Pancreas (tissue), 10 donors: ENCODE measurements at regions not wholly inside any gene's neighbourhood (a gene's known extent, or its start where the extent isn't known, plus 50 kb on each side); places are given as distances from the start of the nearest gene placed in this dataset.

Experiments
- ATAC-seq, 4 donors: fragments of 200-7000 bp; cut with Tn5 transposase; one replicate each; pipeline versions ENCODE4 v1.8.0 to v1.9.1; 2020; ENCODE audit warnings: mild to moderate bottlenecking in 4 of 4, moderate library complexity in 4 of 4
- DNase-seq, 6 donors: peaks; one replicate each; pipeline ENCODE4 v3.0.0-alpha.2; 2020
- FAIRE-seq: peaks from 2 replicates; lab custom pipeline; 2012; peaks lifted over from hg19 to GRCh38; lab: Jason Lieb, UNC
- H3K27ac ChIP-seq, 4 donors: fragments of 200-600 bp; sonication (generic); 1 replicate in 3 of 4; 2 replicates in 1 of 4; pipeline versions ENCODE4 v1.5.0 to v1.8.0; 2020
- H3K27me3 ChIP-seq, 4 donors: fragments of 200-600 bp; one replicate each; pipeline ENCODE4 v1.8.0; 2021
- H3K36me3 ChIP-seq, 3 donors: fragments of 200-600 bp; sonication (generic) in 1 of 3; one replicate each; pipeline versions ENCODE4 v1.5.0 to v1.8.0; 2020 to 2021
- H3K4me1 ChIP-seq, 3 donors: fragments of 200-600 bp; one replicate each; pipeline ENCODE4 v1.8.0; 2021
- H3K4me3 ChIP-seq, 4 donors: fragments of 200-600 bp; sonication (generic) in 2 of 4; one replicate each; pipeline versions ENCODE4 v1.5.0 to v1.8.0; 2020 to 2021
- H3K9me3 ChIP-seq, 4 donors: fragments of 200-600 bp; one replicate each; pipeline ENCODE4 v1.8.0; 2021
- WGBS, 2 donors: extraction: QIAGEN DNeasy Blood & Tissue Kit; methylation state at CpG; one replicate each; pipeline ENCODE4 v1.1.7; 2013; 5-methylcytosine and 5-hydroxymethylcytosine counted together
- intact Hi-C, 3 donors: fragments of 100-400 bp; cut with DNase I; formaldehyde crosslinking; loops; one replicate each; pipeline versions ENCODE4 v1.11.1 to v1.14.2; 2022
- TF ChIP-seq, protein P1 (sequence below), 4 donors: fragments of 200-600 bp; sonication (generic) in 3 of 4; IDR thresholded peaks; one replicate each; pipeline versions ENCODE4 v1.5.0 to v1.8.0; 2021; ENCODE audit warnings: antibody characterized with exemption in 4 of 4
- donor health status: healthy with polysubstance abuse.
- donor health status: DM: no; HTN: no; CAD: no; lungs with moderate emphysema.
- donor health status: DM: no; HTN: no; CAD: no.
- donor health status: control.
- donor health status: control.
- donor health status: Bipolar disorder and iron deficiency.
- donor health status: DM: yes; HTN: yes; CAD: no.
- donor health status: DM: no; HTN: no; CAD: no.
- donor health status: DM: no; HTN: no; CAD: no.
- donor health status: DM: yes; HTN: yes; CAD: no.

- TF ChIP-seq, protein P1, sequence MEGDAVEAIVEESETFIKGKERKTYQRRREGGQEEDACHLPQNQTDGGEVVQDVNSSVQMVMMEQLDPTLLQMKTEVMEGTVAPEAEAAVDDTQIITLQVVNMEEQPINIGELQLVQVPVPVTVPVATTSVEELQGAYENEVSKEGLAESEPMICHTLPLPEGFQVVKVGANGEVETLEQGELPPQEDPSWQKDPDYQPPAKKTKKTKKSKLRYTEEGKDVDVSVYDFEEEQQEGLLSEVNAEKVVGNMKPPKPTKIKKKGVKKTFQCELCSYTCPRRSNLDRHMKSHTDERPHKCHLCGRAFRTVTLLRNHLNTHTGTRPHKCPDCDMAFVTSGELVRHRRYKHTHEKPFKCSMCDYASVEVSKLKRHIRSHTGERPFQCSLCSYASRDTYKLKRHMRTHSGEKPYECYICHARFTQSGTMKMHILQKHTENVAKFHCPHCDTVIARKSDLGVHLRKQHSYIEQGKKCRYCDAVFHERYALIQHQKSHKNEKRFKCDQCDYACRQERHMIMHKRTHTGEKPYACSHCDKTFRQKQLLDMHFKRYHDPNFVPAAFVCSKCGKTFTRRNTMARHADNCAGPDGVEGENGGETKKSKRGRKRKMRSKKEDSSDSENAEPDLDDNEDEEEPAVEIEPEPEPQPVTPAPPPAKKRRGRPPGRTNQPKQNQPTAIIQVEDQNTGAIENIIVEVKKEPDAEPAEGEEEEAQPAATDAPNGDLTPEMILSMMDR (IDR thresholded peaks at IDR 0.05): no peak
- H3K27ac ChIP-seq: no peak overlapping the region
- intact Hi-C loops: no loop called here
- 68 to 74% methylated on average over 6 of the region's 6 CpGs for WGBS, 2 donors
- H3K4me3 ChIP-seq: no peak overlapping the region
- no peak for DNase-seq
- H3K27me3 ChIP-seq: no peaks in the 10 kb centered on the region
- no peaks in the 10 kb centered on the region for H3K9me3 ChIP-seq
- no peak for FAIRE-seq
- ATAC-seq: no peak
- no peaks in the 10 kb centered on the region for H3K36me3 ChIP-seq
- H3K4me1 ChIP-seq: no peaks in the 10 kb centered on the region
Measured at GRCh38 chr18:70956554-70956953, 667.7 kb downstream of the SOCS6 start.

GRCh38 chr18:70936160-70936559 lies 647.3 kb downstream of the SOCS6 start:
- intact Hi-C loops: no loop called here
- Histone ChIP-seq H3K27me3 (no peaks in the 10 kb centered on the region), H3K36me3 (no peaks in the 10 kb centered on the region), H3K9me3 (no peaks in the 10 kb centered on the region), H3K27ac (no peak overlapping the region), H3K4me1 (no peaks in the 10 kb centered on the region), H3K4me3 (no peak overlapping the region)
- TF ChIP-seq, protein P1 (IDR thresholded peaks at IDR 0.05): no peak
- WGBS, 2 donors: 67 to 76% methylated on average over 8 of the region's 8 CpGs
- no peak for DNase-seq
- no peak for ATAC-seq
- no peak for FAIRE-seq

DNA sequence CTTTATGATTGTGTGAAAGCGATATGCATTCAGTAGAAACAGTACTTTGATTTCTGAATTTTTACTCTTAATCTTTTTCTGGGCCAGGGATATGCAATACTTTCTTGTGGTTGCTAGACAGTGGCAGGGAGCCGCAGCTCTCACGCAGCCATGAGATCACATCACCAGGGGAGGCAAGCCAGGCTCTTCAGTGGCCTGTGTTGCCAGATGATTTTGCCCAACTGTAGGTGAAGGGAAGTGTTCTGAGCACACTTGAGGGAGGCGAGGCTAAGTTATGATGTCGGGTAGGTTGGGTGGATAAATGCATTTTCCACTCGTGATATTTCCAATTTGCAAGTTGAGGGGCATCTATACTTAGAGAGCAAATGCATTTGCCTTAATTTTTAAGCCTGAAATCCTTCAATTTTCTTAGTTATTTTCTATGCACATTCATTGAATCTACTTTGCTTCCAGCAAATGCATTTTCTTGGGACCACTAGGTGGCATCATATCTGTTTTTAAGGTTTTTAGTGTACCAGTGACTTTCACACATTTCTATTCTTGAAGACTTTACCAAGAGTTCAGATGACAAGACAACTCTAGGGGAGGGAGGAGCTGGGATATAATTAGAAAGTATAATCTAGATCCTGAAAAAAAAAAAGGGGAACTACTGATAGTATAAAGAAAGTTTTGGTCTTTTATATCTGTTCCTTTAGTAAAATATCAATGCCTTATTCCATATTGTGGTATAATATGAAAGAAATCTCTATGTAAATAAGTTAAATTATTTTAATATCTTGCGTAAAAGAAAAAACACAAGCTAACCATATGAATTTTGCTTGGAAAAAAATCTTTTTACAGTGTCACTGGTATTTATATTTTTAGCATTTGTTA lies 643.3 kb downstream of the SOCS6 start:
- Histone ChIP-seq H3K9me3 (no peaks in the 10 kb centered on the region), H3K27me3 (no peaks in the 10 kb centered on the region), H3K27ac (no peak overlapping the region), H3K4me1 (no peaks in the 10 kb centered on the region), H3K36me3 (no peaks in the 10 kb centered on the region), H3K4me3 (no peak overlapping the region)
- DNase-seq: no peak
- intact Hi-C loops: no loop called here
- 34 to 43% methylated on average over 7 of the region's 7 CpGs for WGBS, 2 donors
- FAIRE-seq: no peak
- TF ChIP-seq, protein P1 (IDR thresholded peaks at IDR 0.05): peak in 3 of 4 donors; percentile 33 to 53 (median 37)
- ATAC-seq: no peak

DNA sequence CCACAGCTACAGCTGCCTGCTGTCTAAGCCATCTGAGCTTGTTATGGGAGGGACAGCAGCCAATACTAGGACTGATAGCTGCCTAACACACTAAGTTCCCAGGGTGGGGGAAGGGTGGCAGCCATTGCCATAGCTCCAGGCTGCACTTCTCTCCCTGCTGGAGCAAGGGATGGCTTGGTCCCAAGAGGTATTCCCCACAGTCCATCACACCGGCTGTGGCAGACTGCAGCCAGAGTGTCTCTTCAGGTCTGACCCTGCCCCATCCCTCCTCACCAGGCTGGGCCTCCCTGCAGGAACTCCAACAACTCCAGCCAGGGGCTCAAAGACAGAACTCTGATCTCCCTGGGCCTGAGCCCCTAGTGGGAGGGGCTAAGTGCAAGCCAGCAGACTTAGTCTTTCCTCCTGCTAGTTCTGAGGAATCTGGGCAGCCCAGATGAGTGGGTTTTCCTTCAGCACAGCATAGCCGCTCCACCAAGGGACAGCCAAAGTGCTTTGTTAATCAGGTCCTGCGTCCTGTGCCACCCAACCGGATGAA lies 632.1 kb downstream of the SOCS6 start:
- 63 to 73% methylated on average over 4 of the region's 4 CpGs for WGBS, 2 donors
- DNase-seq (no peak), ATAC-seq (no peak), FAIRE-seq (no peak)
- H3K27me3 ChIP-seq: no peaks in the 10 kb centered on the region
- TF ChIP-seq, protein P1 (IDR thresholded peaks at IDR 0.05): no peak
- no peaks in the 10 kb centered on the region for H3K4me1 ChIP-seq
- intact Hi-C loops: no loop called here
- no peak overlapping the region for H3K4me3 ChIP-seq
- H3K36me3 ChIP-seq: no peaks in the 10 kb centered on the region
- no peak overlapping the region for H3K27ac ChIP-seq
- no peaks in the 10 kb centered on the region for H3K9me3 ChIP-seq

GRCh38 chr18:70907673-70908072 lies 618.8 kb downstream of the SOCS6 start:
- H3K27me3 ChIP-seq: no peaks in the 10 kb centered on the region
- DNase-seq: no peak
- no peaks in the 10 kb centered on the region for H3K9me3 ChIP-seq
- intact Hi-C loops: no loop called here
- no peak for FAIRE-seq
- 21 to 24% methylated on average over 3 of the region's 3 CpGs for WGBS, 2 donors
- H3K4me3 ChIP-seq: no peak overlapping the region
- H3K4me1 ChIP-seq: no peaks in the 10 kb centered on the region
- TF ChIP-seq, protein P1 (IDR thresholded peaks at IDR 0.05): no peak
- ATAC-seq: no peak
- H3K36me3 ChIP-seq: no peaks in the 10 kb centered on the region
- H3K27ac ChIP-seq: no peak overlapping the region
